ENCODE measurements at regions not wholly inside any gene's neighbourhood (a gene's known extent, or its start where the extent isn't known, plus 50 kb on each side); places are given as distances from the start of the nearest gene placed in this dataset.
"Not testable (repeated sequence)": the region's sequence is repeated elsewhere in the genome, so short reads cannot be mapped to it uniquely, and the experiment has no call there.

GRCh38 chr5:109546461-109546860 is 136.7 kb upstream of the PJA2 start:
- CTCF ChIA-PET, result interaction anchor here (0.7 kb wide), 1 partner anchor 63 kb away, joined by 3 read pairs; no protein-coding TSS in a partner anchor

GRCh38 chr5:109544873-109545272 is 135.1 kb upstream of the PJA2 start:
- H3K9me3 ChIP-seq (ENCODE audit: low read depth, low read length, poor library complexity, severe bottlenecking); H3K4me1 ChIP-seq (ENCODE audit: insufficient read depth, low read length, poor library complexity, severe bottlenecking); H3K4me3 ChIP-seq (ENCODE audit: low read depth, low read length, poor library complexity, severe bottlenecking); H3K27ac ChIP-seq (ENCODE audit: low read depth, low read length, poor library complexity, severe bottlenecking); POLR2A ChIA-PET (ENCODE audit: low non-redundant PET); BruUV-seq (replicated peaks); H3K27me3 ChIP-seq (replicated peaks; ENCODE audit: insufficient read depth, low read depth, low read length, poor library complexity); DNase-seq (ENCODE audit: low spot score); intact Hi-C loops (cut with micrococcal nuclease; ENCODE audit: unreplicated experiment); H3K36me3 ChIP-seq (ENCODE audit: insufficient read depth, low read length, poor library complexity, severe bottlenecking); CTCF ChIA-PET: not testable (repeated sequence)

More at GRCh38 chr5:109546461-109546860, 136.7 kb upstream of the PJA2 start:
- Histone ChIP-seq H3K4me1 (ENCODE audit: insufficient read depth, low read length, poor library complexity, severe bottlenecking) (no peaks in the 10 kb centered on the region), H3K27me3 (replicated peaks; ENCODE audit: insufficient read depth, low read depth, low read length, poor library complexity) (no peaks in the 10 kb centered on the region), H3K36me3 (ENCODE audit: insufficient read depth, low read length, poor library complexity, severe bottlenecking) (no peaks in the 10 kb centered on the region), H3K4me3 (ENCODE audit: low read depth, low read length, poor library complexity, severe bottlenecking) (no peak overlapping the region), H3K27ac (ENCODE audit: low read depth, low read length, poor library complexity, severe bottlenecking) (no peak overlapping the region), H3K9me3 (ENCODE audit: low read depth, low read length, poor library complexity, severe bottlenecking) (no peaks in the 10 kb centered on the region)
- no TSS peak for BruUV-seq (replicated peaks)
- TF ChIP-seq EZH2 (IDR thresholded peaks at IDR 0.05; ENCODE audit: borderline replicate concordance, low read depth, low read length, poor library complexity, severe bottlenecking) (no peak), CTCF (conservative IDR thresholded peaks at IDR 0.05; ENCODE audit: low read depth, low read length) (no peak)
- POLR2A ChIA-PET (ENCODE audit: low non-redundant PET), result no interaction called here
- DNase-seq (ENCODE audit: low spot score), result no peak
- intact Hi-C loops (cut with micrococcal nuclease; ENCODE audit: unreplicated experiment), result no loop called here

- H3K9me3 ChIP-seq (ENCODE audit: low read depth, low read length, poor library complexity, severe bottlenecking); BruUV-seq (replicated peaks); H3K27me3 ChIP-seq (replicated peaks; ENCODE audit: insufficient read depth, low read depth, low read length, poor library complexity); CTCF ChIA-PET; DNase-seq (ENCODE audit: low spot score); H3K27ac ChIP-seq (ENCODE audit: low read depth, low read length, poor library complexity, severe bottlenecking); H3K4me1 ChIP-seq (ENCODE audit: insufficient read depth, low read length, poor library complexity, severe bottlenecking); H3K4me3 ChIP-seq (ENCODE audit: low read depth, low read length, poor library complexity, severe bottlenecking); intact Hi-C loops (cut with micrococcal nuclease; ENCODE audit: unreplicated experiment); H3K36me3 ChIP-seq (ENCODE audit: insufficient read depth, low read length, poor library complexity, severe bottlenecking); POLR2A ChIA-PET (ENCODE audit: low non-redundant PET): not testable (repeated sequence)
Observed at GRCh38 chr5:109538692-109539091, 128.9 kb upstream of the PJA2 start.

GRCh38 chr5:109535090-109535489 is 125.3 kb upstream of the PJA2 start:
- CTCF ChIA-PET; H3K4me1 ChIP-seq (ENCODE audit: insufficient read depth, low read length, poor library complexity, severe bottlenecking); intact Hi-C loops (cut with micrococcal nuclease; ENCODE audit: unreplicated experiment); H3K27ac ChIP-seq (ENCODE audit: low read depth, low read length, poor library complexity, severe bottlenecking); BruUV-seq (replicated peaks); DNase-seq (ENCODE audit: low spot score); H3K36me3 ChIP-seq (ENCODE audit: insufficient read depth, low read length, poor library complexity, severe bottlenecking); POLR2A ChIA-PET (ENCODE audit: low non-redundant PET); H3K4me3 ChIP-seq (ENCODE audit: low read depth, low read length, poor library complexity, severe bottlenecking); H3K27me3 ChIP-seq (replicated peaks; ENCODE audit: insufficient read depth, low read depth, low read length, poor library complexity); H3K9me3 ChIP-seq (ENCODE audit: low read depth, low read length, poor library complexity, severe bottlenecking): not testable (repeated sequence)

GRCh38 chr5:109533751-109534272 is 124.0 kb upstream of the PJA2 start:
- DNase-seq (ENCODE audit: low spot score), result no peak
- no TSS peak for BruUV-seq (replicated peaks)
- intact Hi-C loops (cut with micrococcal nuclease; ENCODE audit: unreplicated experiment), result no loop called here

More at GRCh38 chr5:109533751-109534272, 124.0 kb upstream of the PJA2 start:
- POLR2A ChIA-PET (ENCODE audit: low non-redundant PET), result interaction anchor here (0.7 kb wide), 1 partner anchor 793 kb away, joined by 3 read pairs; no protein-coding TSS in a partner anchor
- H3K27me3 ChIP-seq (replicated peaks; ENCODE audit: insufficient read depth, low read depth, low read length, poor library complexity), result no peaks in the 10 kb centered on the region
- no peak overlapping the region for H3K4me3 ChIP-seq (ENCODE audit: low read depth, low read length, poor library complexity, severe bottlenecking)
- peaks cover 8% of the 10 kb centered on the region for H3K4me1 ChIP-seq (ENCODE audit: insufficient read depth, low read length, poor library complexity, severe bottlenecking)
- CTCF ChIA-PET, result no interaction called here
- H3K36me3 ChIP-seq (ENCODE audit: insufficient read depth, low read length, poor library complexity, severe bottlenecking), result no peaks in the 10 kb centered on the region
- TF ChIP-seq CTCF (conservative IDR thresholded peaks at IDR 0.05; ENCODE audit: low read depth, low read length) (no peak), EZH2 (IDR thresholded peaks at IDR 0.05; ENCODE audit: borderline replicate concordance, low read depth, low read length, poor library complexity, severe bottlenecking) (no peak)
- no peaks in the 10 kb centered on the region for H3K9me3 ChIP-seq (ENCODE audit: low read depth, low read length, poor library complexity, severe bottlenecking)
- H3K27ac ChIP-seq (ENCODE audit: low read depth, low read length, poor library complexity, severe bottlenecking), result no peak overlapping the region
